T-helper 2 cell (primary cell): ENCODE measurements at regions not wholly inside any gene's neighbourhood (a gene's known extent, or its start where the extent isn't known, plus 50 kb on each side); places are given as distances from the start of the nearest gene placed in this dataset.

Source experiments
- DNase-seq, 5 experiments: peaks; one replicate each; pipeline versions ENCODE4 v3.0.0 to v3.0.0-alpha.2; 2012 to 2022

DNA sequence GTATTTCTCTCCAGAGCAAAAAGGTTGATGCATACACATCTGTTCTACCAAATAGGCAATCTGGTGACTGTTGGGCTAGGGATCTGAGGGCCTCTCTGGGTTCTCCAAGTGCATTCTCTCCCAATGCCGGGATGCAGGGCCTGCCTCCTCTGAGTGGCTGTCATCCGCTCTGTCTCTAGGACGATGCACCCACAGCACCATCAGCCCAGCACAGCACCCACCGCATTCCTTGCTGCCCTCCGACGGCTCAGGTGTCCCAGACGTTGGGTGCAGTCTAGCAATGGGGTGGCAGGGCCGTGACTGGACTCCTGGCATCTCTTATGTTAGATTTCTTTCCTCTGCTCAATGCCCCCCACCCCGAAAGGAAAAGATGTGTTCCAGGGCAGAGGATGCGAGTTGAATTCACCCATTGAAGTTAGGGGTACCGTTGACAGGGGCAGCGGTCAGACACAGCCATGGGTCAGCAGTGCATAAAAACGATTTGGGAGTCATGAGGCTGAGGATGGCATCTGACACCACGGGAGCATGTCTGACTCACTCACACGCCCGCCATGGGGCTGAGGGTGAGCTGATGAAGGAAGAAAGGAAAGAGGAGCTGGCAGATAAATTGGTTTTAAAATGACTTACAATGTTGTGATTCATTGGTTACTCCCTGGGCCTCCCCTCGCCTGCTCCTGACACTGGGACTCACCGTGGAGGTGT, 93.2 kb upstream of the C14orf180 start:
- DNase-seq, result no peak

DNA sequence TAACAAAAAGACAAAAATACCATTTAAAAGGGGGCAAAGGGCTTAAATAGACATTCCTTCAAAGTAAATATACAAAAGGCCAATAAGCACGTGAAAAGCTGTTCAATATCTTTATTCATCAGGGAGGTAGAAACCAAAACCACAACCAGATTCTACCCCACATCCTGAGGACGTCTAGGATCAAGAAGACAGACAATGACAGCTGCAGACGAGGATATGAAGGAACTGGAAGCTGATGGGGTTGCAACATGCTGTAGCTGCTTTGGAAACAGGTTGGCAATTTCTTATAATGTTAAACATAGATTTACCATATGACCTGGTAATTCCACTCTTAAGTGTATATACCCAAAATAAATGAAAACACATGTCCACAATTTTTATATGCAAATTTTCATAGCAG, 85.1 kb upstream of the C14orf180 start:
- peak in 1 of 5 experiments; percentile 11 for DNase-seq

DNA sequence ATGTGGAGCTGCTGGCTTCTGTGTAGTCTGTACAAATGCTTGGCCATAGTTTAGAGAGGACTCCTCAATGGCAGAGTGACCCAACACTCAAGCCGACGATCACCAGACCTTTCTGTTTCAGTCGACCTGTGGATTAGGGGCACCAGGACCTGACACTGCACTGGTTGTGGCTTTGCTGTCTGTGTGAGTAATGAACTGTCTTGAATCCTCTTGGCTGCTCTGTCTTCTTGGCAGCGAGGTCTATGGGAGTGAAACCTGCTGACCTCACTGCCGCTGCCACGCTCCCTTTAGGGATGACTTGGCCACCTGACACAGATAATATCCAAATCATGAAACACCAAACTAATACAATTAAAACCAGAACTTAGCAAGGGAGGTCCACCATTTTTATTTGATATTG, 83.5 kb upstream of the C14orf180 start:
- no peak for DNase-seq

DNA sequence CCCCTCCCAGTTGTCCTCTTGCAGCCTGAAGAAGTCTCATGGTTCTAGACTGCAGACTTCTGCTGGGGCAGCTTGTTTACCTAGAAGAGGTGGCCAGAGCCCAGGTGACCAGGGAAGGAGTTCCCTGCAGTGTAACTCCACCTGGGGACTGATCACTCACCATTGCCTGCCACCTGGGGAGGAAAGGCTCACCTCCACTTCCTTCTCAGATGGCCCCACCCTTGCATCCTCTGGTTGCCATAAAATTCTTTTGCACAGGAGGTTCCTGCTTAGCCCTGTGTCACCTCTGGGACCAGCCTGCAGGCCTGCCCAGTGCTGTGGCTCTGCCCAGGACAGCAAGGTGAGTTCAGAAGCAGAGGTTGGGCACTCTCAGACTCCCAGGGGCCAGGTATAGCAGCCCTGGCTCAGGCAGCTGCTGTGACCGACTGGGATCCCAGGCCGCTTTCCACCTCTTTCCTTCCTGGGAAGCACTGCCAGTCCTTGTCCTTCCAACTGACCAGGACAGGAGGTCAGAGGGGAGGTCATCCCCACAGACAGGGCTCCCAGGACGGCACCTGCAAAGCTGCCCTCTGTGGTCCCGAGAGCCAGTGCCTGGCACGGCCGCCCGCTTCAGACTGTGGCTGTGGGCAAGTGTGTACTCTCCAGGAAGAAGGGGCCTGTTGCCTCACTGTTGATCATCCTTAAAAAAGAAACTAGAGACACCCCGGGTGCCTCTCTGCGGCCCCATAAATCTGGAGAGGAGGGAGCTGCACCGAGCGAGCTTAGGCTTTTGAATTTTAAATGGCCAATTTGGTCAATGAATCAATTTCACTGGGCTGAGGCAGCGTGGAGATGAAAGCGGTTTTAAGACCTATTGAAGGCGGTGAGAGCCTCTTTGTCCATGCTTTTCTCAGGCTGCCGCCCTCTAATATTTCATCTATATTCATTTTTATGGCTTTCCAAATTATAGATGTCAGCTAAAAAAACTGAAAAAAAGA, 79.5 kb upstream of the C14orf180 start:
- no peak for DNase-seq

DNA sequence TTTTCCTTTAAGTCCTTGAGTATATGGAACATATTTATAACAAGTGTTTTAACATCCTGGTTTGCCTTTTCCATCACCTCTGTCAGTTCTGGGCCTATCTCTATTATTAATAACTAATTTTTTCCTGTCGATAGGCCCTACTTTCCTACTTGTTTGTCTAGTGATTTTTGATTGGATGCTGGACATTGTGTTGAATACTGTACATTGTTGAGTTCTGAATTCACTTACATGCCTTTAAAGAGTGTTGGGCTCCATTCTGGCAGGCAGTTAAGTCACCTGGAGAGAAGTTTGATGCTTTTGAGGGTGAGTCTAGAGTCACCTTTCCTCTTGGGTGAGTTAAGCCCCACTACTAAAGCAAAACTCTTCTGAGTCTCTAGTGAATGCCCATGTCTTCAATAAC, 77.5 kb upstream of the C14orf180 start:
- no peak for DNase-seq

DNA sequence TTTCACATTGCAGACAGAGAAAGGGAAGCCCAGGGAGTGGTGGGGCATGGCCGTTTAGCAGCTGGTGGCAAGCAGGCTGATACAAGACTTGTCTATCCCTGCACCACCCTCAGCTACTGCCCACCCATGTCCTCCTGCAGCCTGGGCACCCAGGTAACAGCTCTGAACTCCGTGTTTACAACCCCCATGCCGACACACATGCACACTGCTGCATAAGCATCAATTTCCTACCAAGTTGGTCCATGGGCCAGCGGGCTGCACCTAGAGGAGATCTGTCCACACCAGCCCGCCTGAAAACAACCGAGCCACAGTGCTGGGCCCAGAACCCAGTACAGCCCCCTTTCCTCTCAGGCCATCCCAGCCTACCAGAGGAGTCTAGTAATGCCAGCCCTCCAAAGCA, 75.9 kb upstream of the C14orf180 start:
- DNase-seq, result no peak

DNA sequence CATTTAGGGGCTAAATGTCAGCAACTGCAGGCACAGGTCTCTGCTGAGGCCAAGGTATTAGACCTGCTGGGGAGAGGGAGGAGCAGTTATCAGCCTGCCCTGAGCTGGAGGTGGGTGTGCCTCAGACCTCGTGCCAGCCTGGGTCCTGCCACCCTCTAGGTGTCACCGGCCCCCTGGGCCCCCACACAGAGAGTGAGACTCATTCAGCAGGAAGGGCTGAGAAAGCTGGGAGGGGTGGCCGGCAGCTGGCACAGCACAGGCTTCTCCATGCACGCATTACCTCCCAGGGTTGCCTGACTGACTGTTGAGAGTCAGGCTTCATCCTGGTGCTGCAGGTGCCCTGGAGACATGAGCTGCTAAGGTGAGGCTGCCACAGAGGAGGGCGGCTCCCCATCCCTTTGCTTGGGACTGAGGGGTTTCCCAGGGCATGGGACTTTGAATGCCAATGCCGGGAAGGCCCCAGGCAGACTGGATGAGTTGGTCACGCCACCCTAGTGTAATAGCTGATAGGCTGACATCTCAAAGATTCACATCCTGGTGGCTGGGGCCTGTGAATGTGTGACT, 75.3 kb upstream of the C14orf180 start:
- DNase-seq, result no peak

DNA sequence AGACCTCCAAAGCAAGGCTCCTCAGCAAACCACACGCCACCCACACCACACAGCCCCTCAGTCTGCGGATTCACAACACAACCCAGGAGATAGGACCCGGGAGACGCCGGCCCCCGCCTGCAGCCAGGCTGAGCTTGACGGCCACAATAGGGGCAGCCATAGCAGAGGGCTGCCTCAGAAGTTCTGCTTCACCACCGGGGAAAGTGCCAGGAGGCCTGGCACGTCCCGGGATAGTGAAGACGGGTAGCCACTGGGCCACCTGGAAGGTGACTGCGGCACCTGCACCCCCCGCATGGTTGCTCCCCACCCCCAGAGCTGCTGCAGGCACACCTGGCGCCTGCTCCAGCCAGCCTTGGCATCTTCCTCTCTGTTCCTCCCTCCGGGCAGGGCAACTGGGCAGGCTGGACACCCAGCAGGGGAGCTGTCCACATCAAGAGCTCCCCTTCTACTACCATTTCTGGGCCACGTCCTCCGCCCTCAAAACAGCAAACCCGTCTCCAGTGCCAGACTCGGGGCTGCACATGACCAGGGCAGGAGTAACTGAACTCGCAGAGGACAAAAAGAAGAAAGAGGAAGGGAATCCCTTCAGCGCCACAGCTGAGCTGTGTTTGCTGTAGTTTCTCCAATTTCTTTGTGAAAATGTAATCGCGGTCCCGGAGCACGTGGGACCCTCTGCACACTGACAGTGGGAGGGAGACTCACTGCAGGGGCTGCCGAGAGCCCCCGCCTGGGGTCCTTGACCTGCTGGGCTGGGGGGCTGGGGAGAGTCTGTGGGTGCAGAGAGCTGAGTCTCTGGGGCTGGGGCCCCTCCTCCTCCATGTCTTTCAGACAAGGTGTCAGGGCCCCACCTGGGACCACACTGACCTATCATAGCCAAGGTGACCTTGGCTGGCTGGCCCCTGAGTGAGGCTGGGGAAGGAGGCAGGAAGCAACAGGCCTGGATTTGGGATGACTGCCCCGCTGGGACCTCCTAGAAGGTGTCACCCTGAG, 74.2 kb upstream of the C14orf180 start:
- DNase-seq, result no peak

DNA sequence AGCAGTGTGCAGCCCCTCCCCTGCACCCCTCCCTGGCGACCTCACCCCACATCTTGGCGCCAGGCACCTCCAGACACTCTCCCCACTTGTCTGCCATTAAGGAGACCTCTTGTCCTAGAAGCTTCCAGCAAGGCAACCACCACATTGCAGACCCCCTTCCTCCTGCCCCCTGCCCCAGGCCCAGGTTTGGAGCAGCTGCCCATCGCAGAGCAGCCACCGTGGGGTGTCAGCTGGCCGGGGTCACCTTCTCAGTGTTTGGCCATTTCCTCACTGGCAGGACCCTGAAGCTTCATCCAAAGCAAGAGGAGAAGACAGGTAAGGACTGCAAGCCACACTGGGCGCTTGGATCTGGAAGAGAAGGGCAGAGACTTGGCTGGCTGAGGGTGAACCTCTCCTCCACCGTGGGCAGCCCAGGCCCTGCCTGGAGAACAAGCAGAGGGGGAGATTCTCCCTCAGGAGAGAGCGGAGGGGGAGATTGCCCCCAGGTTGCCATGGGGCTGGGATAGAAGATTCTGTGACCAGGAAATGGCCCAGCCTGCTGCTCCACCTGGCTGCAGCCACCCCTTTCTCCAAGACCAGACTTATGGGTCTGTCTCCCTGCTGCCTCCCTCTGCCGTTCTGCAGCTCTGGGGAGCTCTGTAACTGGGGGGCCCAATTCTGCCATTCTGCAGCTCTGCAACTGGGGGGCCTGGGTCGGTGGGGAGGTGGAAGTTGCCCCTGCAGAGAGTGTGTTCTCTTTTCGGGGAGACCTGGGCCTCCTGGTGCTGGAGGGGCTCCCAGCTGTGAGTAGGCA, 72.9 kb upstream of the C14orf180 start:
- no peak for DNase-seq

DNA sequence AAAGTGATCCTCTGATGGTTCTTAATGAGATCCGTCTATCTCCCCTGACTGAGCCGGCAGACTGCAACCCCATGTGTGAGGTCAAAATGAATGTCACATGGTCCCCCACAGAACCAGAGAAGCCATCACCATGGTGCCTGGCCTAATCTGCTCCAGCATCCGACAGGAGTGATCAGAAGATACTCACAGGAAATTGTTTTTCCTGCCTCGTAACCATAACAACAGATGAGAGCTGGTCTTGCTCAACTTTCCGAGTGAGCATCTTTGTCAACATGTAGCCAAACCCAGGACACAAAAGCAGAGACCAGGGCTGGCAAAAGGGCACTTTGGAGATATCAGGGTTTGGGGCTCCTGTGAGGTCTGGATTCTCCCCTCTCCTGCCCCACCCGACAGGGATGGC, 72.1 kb upstream of the C14orf180 start:
- no peak for DNase-seq

DNA sequence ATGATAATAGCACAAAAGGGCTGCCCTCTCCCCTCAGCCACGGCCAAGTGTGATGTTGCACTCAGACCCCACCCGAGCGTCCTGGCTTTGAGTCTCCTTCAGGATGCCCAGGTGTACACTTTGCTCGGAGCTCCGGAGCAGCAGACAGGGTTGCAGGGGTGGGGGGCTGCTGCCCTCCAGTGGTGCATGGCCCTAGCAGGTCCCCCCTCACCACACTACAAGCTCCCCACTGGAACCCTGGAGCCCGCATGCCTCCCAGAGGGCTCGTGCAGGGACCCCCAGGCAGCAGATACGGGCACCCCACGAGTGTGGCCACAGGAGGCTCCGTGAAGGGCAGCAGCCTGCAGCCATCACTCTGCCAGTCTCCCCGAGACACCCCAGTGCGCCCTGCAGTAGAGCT, 69.9 kb upstream of the C14orf180 start:
- no peak for DNase-seq

DNA sequence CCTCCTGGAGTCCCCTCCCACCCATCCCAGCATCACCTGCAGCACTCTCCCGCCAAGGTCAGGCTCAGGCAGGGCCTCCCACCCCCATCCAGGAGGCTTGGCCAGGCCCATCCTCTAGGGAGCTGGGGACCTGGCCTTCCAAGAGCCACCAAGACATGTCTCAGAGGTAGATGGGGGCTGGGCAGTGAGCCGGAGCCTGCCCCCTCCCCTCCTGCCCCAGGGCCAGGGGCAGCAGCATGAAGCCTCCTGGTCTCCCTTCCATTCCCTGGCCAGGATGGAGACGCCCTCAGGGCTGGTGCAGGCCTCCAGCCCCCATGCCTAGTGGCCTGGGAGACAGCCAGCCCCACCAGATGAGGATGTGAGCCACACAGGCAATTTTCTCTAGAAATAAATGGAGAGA, 69.3 kb upstream of the C14orf180 start:
- DNase-seq, result no peak

DNA sequence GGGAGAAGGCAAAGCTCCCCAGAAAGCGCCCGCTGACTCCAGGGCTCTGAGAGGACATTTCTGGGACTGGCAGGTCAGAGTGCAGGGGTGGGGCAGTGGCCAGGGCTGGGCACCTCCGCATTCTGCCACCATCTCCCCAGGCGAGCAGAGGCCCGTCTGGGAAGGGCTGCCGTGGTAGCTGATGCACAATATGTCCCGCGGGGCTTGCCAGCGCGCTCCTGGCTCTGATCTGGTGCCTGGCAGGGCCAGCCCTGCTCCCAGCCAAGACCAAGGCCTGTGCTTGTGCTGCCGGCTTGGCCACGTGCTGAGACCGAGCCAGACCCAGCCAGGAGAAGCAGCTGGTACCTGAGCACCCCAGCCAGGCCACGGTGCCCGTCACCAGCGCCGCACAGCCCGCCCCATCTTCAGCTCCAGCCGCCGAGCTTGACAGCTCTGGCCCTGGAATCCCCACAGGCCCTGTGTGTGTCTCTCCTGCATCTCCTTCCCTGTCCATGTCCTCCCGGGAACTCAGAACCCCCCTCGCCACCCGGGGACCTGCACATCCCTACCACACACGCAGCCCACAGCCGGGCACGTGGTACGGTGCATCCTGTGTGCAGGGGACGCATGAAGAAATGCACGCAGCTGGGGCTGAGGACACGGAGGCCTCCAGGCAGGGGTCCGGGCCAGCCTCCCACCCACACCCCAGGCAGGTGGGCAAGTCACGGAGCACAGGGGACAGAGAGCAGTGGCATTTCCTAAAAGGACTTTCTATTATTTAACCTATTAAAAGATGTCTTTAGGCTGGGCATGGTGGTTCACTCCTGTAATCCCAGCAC, 68.6 kb upstream of the C14orf180 start:
- DNase-seq, result no peak

DNA sequence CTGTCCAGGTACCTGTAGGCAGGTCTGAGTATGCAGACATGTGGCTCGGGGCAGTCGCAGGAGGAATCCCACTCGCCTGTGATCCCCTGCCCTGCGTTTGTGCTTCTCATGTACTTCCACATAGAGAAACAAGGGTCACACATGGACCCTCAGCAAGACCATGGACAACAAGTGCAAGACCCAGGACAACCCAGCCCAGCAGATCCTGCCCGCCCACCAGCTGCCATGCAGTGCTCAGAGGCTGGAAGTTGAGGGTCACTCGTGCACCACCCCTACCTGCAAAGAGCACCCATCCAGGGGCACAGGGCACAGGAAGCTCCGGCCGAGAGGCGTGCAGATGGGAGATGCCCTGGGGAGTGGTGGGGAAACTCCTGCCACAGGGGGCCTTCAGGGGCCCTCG, 67.5 kb upstream of the C14orf180 start:
- DNase-seq, result no peak

DNA sequence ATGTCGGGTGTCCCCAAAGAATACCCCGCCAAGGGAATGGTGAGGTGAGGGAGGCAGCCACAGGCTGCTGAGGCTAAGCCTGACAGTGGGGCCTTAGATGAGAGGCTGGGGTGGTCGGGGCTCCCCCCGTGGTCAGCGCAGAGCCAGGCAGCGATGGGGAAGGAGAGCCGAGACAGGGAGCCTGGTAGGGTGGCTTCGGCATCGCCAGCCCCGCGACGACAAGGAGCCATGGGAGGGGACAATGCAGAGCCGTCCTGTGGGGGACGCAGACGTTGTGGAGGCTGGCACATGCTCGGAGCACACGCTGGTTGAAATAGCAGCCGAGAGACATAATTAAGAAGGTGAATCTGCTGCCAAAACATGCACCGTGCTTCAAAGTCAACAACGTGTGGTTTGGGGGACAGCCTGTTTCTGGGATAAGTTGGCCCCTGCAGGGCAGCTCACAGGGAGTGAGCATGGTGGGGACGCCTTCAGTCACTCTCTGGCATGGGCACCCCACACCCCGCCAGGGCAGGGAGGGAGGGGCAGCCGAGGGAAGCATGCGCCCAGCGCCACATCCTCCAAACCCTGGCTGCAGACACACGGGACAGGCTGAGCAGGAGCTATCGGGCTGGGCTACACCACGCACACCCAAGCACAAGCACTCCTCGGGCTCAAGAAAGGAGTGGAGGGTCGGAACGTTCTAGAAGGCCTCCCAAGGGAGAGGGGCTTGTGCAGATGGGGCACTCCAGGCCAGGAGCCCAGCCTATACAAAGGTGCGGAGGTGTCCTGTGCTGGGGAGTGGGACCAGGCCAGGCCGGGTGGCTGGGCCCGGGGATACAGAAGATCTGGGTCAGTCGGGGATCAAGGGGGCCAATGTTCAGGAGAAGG, 66.6 kb upstream of the C14orf180 start:
- no peak for DNase-seq

DNA sequence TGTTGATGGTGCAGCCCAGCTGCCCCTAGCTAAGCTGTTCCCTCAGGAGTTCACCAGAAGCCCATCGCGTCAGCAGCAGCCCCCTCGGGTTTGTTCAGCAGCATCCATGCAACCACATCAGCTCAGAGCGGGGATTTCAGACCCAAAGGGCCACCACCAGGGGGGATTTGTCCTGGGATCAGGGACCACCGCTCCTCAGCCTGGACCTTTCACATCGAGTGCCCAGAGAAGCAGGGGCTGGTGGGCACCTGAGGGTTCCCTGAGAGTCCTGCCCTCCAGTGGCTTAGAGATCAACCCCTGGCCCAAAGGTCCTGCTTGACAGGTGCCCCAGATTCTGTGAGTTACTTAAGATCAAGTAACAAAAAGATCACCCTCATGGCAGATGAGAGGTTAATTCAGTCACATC, 65.9 kb upstream of the C14orf180 start:
- DNase-seq, result no peak

DNA sequence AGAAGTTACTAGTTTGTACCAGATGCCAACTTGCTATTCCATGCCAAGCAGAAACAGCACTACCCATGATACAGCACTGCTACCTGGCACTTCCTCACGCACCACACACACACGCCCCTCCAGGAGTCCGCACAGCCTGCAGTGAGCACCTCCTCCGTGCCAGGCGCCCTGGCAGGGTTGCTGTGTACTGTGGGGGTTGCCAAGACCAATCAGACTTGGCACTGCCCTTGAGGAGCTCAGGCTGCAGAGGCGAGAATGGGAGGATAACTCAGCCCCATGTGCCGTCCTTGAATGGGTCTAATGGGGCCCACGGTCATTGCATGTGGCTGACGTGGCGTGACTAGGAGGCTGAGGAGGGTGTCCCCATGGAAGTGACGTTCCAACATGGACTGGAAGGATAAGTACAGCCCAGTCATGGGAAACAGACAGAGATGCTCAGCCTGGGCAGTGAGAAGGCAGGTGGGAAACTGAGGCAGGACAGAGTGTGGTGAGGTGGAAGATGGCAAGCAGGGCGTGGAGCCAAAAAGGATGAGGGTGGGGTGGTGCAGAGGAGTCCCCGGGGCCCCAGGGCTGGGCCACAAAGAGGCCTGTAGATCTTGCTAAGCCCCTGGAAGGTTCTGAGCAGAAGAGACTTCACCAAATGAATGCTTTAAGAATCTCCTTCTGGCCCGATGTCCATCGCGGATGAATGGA, 65.3 kb upstream of the C14orf180 start:
- DNase-seq, result no peak

DNA sequence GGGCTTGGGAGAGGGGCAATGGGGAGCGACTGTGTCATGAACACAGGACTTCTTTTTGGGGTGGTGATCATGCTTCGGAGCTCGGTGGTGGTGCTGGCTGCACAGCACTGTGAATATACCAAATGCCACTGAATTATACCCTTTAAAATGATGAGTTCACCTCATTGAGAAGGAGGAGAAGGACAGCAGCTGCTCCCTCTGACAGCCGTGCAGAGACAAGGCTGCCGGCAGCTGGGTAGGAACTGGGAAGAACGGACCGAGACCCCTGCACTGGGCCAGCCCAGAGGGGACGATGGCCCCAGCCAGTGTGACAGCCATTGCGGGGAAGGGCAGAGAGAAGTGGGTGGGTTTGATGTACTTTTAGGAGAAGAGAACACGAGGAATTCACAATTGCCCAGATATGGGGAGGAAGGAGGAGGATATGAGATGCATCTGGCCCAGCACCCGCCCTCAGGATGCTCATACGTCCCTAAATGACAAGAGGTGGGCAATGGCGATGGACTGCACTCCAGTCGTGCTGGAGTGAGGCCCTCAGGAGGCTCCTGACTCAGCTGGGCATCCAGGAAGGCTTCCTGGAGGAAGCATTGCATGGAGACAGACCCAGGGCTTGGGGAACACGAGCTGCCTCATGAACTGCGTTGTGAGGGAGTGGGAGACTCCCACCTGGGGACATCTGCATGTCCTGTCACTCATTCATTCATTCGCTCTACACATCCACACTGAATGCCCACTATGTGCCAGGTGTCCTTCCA, 64.3 kb upstream of the C14orf180 start:
- DNase-seq, result no peak
